Activated T-helper 9 cell treated with anti-CD3 and anti-CD28 coated beads, Interleukin-2, amount 50 U/mL, for 16 hours (primary cell): ENCODE measurements at regions not wholly inside any gene's neighbourhood (a gene's known extent, or its start where the extent isn't known, plus 50 kb on each side); places are given as distances from the start of the nearest gene placed in this dataset.

Experiments
- DNase-seq: peaks from one replicate; pipeline ENCODE4 v3.0.0-alpha.2; 2020; ENCODE audit warnings: low read depth

DNA sequence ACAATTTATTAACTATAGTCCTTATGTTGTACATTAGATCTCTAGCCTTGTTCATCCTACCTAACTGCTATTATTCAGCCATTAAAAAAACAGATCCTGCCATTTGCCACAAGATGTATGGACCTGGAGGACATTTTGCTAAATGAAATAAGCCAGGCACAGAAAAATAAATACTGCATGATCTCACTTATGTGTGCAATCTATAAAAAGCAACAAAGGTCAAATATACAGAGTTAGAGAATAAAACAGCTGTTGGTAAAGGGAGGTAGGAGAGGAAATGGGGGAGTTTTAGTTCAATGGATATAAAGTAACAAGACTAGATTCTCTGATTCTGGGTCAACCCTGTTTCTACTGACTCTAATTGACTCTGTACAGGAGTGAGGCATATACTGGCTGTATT is 103.3 kb upstream of the FAM9C start:
- no peak for DNase-seq

DNA sequence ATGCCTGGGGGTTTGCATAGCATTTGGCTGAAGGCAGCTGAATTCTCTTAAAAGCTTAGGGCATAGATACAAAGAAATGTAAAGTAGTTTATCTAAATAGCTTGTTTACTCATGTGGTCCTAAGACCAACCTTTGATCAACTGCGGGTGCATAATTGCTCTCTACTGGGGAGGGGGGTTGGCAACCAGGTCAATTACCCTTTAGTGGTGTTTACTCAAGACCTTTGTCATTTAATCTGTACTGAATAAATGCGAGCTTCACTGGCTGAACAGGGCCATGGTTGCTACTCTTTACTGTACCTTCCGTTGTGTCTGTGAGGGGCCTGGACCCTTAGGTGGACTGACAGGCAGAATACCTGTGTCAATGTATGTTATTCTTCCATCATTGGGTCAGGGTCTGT is 102.7 kb upstream of the FAM9C start:
- DNase-seq = no peak

DNA sequence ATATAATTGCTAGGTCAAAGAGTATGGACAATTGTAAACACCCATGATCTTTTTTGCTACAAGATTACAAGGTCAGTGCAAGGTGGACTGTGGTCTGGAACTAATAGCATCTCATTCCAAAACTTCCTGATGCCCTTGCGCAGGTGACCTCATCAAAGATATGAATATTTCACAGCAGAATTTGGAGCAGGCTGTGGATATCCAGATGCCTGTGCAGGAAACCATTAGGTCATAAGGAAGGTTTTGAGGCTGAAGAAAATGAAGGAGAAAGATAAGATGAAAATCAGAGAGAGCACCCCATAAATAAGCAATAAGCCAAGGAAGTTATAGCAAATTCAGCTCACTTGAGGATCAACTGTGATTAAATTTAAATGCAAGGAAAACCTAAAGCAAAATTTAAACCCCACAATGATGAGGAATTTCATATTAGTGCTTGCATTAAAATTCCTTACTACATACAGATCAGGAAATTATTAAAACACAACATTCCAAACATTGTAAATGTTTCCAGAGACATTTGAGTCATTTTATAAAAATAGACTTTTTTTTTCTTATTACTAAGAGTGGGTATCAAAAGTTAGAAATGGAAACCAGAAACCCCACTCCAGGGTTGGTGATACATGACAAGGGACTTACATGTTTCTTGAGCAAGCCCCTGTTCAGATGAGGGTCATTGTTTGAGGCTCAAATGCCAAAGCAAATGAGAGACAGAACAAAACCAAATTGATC is 100.7 kb upstream of the FAM9C start:
- no peak for DNase-seq

DNA sequence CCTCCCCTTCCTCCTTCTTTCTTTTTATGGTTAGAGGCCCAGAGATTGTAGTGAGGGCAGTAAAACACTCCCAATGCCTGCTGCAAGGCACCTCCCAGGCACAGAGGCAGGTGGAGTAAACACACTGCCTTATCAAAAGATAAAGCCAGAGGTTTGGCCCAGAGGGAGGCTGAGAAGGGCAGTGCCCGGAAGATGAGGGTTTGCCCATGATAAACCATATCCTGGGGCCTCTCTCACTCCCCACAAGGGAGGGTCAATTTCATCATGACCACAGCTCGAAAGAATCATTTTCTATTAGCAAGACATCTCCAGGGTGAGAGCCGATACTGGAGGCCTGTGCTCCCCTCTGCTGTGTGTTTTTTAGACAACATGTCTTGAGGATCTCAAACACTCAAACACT is 98.5 kb upstream of the FAM9C start:
- DNase-seq = no peak

DNA sequence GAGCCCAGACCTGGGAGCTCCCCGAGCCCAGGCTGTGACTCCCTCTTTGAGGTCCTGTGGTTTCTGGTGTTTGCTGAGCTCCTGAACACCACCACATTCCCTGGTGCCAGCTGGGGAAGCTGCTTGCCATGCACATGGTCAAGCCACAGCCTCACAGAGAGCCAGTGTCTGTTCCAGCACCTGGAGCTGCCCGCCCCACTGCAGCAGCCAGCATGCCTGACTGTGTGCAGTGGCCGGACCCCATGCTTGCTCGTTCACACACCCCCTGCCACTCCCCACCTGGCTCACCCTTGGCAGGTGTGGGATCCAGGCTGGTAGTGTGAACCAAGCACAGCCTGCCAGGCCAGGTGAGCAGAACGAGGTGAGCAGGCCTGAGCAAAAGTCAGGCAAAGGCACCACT is 95.6 kb upstream of the FAM9C start:
- no peak for DNase-seq

DNA sequence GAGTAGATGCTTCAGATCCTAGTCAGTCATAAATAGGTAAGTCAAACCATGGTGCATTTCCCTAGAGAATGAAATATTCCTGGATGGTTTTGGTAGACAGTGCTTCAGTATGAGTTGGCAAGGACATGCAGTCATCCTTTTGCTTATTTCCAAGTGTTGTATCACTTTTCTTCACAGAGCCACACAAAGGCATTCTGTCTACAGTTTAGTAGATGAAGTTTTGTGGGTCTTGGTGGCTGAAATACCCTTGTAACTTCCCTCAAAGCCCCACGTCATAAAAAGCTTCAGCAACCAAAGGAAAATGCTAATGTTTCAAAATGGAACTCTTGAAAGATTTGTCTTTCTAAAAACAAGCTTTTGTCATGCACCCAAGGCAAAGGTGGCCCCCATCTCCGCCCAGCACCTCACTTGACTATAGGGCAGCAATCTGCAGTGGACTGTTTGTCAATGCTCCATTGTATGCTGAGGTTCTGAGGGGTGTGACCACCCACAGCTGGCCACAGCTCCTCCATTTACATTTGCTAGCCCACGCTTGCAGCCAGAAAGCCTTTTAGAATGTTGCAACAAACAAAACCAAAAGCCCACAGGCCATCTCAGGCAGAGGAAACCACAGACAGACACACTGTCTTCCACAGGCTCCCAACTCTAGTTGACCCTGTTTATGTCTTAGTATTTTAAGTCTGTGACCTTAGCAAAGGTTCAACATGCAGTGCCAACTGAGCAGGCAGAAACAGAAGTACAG is 87.1 kb upstream of the FAM9C start:
- DNase-seq = no peak

DNA sequence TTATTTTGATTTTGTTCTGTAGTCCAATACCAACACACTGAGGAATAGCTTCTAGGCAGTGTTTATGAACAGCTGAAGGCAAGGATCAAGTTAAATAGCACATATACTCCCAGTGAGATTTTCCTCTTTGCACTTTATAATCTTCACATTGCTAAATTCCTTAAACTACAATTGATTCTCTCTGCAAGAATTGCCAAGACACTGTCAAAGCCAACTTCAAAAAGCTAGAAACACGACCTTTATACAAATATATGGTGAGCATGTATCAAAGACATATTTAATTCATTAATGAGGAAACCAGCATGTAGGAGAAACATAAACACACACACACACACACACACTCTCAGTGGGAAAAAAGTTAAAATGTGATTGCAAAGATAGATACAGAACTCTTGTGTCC is 86.4 kb upstream of the FAM9C start:
- DNase-seq = no peak

DNA sequence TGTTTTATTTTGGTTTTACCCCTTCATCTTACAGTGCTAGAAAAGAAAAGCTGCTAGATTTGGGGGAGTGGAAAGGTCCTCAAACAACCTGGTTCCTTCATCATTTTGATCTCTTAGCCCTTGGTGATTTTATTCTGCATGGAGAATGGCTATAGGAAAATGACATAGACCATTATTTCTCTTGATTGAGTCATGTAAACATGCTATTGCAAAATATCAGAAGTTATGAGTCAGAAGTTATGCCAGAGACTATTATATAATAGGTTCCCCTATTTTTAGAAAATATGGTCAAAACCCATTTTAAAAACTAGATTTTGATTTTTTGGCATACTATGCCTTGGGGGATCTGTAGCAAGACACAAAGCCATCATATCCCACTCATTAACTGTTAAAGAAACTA is 83.7 kb upstream of the FAM9C start:
- DNase-seq = no peak

DNA sequence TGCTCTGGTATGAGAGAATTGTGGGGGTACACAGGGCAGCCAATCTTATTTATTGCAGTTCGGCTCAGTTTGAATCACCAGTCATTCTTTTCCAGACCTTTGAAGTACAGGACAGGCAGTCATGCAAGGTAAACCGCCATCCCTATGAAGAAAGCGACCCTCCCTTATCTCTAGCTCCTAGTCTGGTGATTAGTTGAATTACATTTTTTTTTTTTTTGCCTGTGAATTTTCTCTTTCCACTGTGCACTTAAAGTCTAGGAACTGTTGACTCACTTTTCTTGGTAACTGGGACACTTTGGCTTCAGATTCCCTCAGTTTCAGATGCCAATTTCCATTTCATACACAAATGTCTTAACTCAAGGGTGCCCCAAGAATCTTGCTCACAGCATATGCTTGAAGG is 82.4 kb upstream of the FAM9C start:
- no peak for DNase-seq

DNA sequence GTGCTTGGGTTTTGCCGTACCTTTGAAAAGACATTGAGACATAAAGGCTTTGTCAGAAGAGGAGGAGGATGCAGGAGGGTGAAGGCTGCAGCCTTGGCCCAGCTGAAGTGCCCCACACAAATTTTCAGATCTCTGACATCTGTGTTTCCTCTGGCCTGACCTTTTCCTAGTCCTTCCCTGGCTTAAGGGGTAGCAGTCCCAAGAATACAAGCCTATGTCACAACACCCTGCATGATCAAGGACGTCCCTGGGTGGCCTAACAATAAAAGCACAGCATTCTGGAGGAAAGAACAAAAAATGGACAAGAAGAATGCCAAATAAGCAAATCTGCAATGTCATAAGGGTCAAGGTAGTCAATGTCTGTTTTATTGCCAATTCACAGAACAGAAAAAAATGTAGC is 80.8 kb upstream of the FAM9C start:
- no peak for DNase-seq

DNA sequence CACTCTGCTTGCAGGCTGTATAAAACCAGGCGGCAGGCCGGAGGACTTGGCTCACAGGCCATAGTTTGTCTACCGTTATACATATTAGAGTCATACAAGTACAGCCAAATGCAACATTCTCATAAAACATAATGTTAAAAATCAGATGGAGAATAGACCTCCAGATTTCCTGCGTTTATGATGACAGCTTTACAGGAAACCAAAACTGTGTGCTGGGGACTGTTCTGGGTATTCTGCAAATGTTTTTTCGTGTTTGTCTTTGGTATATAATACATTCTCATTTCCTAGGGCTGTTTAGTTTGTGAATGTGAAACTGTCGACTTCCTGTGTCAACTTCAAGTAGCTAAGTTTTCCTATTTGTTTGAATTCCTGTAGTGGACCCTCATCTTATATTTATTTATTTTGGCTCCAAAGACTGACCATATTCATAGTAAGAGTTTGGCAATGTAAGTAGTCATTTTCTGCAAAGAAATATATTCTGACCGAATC is 79.5 kb upstream of the FAM9C start:
- DNase-seq = no peak

DNA sequence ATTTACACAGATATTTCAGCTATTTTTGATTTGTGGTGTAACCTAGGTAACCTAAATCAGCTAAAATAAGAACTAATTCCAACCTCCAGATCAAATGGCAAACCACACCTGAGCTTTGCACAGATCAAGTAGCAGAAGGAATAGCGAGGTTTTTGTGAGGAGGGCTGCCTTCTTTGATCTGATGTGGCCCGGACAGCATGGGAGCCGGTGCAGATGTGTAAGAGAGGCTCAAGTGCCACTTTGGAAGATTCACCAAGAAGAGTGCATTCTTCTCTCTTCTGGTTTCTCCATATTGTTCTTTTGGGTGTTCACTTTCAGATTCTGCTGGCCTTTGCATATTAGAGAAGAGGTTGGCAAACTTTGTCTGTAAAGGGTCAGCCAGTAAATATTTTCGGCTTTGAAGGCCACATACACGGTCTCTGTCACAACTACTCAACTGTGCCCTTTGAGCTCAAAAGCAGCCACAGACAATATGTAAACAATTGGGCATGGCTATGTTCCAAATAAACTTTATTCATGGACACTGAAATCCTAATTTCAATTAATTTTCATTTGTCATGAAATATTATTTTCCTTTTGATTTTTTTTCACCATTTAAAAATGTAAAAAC is 78.9 kb upstream of the FAM9C start:
- DNase-seq = no peak

DNA sequence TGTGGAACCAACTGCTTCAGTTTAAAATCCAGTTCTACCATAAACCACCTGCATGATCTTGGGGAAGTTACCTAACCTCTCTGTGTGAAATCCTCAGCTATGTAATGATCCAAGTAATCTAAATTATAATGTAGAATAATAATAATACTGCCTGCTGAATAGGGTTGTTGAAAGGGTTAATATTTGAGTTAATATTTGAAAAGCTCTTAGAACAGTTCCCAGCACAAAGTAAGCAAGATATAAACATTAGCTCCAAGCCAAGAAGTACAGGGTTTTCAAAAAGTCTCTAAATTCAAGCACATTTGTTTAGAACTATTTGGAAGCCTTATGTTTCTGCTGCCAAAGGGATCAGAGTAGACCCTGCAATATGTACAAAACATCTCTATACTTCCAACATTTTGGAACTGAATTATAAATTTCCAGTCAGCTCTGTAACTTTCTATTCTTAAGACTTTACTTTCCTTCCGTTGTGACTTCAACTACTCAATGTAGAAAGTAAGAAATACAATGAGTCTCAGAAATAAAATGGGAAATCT is 76.7 kb upstream of the FAM9C start:
- DNase-seq = no peak

DNA sequence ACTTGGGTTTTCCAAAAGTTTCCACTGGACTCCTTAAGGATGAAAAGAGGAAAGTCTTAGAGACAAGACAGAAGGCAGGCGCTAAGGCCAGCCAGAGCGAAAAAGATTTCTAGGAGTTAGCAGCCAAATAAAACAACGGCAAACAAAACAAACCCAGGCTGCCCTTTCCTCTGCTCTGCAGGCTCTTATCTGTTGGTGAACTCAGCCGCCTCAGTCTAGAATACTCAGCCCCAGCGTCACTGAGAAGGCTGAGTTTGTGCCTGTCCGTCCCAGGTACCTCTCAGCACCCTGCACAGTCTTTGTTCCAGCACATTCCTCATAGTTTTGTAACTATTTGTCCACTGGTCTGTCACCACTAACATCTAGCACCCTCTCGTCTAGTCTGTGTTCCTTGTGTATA is 75.6 kb upstream of the FAM9C start:
- DNase-seq = no peak

DNA sequence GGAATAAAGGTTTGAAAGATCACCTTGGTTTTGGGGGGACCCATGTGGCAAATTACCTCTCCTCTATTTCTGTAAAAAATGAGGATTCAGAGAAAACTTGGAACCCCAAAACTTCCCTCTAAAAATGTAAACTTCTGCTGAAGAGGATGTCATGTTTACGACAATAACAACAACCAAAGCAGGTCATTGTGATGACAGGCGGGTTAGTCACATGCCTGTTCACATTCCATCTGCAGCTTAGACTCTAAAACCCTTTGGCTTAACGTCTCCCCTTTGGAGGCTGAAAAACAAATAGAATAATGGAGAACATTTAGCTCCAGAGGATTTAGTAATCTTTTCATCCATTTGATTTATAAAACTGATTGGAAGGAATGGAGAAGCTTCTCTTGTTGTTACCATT is 75.0 kb upstream of the FAM9C start:
- DNase-seq = no peak

DNA sequence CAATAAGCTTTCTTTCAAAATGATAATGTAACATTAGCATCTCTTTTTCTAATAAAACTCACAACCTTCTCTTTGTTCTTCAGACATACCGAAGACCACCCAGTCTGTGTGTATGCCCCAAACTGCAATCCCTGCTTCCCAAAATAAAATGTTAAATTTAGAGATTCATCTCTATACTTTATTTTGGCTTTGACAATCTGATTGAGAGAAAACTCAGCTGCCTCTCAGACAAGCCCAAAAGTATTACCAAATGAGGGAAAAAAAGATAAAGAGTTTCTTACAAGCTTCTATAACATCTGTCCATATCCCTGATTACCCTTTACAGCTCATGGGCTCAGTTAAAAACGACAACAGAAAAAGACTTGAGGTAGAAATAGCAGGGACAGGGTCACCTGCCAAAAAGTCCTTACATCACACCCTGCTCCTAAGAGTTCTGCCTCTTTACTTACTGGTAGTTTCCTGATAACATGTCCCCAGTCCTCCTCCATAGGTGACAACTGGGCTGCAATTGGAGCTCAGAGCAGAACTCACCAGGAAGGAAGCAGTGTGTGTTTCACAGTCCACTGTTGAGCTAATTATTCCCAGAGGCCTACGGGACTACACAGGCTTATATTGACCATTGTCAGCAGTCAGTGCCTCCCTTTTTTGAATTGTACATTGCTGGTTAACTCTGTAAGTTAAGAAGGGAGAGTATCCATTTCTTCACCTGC is 70.9 kb upstream of the FAM9C start:
- DNase-seq = no peak

DNA sequence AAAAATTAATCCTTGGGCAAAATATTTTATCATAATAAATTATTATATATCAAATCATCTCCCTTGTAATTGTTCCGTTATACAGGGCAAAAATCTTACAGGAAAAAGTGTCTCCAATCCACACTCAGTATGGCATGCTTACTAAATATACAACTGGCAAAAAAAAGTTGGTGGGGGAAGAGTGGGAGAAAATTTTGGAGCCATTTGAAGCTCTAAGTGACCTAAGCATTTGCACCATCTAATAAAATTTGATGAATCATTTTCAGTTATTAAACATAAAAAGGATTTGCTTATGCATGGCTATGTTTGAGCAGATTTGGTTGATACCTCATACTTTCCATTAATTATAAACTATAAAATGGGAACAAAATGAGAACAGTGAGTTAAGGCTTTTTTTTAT is 68.1 kb upstream of the FAM9C start:
- DNase-seq = no peak

DNA sequence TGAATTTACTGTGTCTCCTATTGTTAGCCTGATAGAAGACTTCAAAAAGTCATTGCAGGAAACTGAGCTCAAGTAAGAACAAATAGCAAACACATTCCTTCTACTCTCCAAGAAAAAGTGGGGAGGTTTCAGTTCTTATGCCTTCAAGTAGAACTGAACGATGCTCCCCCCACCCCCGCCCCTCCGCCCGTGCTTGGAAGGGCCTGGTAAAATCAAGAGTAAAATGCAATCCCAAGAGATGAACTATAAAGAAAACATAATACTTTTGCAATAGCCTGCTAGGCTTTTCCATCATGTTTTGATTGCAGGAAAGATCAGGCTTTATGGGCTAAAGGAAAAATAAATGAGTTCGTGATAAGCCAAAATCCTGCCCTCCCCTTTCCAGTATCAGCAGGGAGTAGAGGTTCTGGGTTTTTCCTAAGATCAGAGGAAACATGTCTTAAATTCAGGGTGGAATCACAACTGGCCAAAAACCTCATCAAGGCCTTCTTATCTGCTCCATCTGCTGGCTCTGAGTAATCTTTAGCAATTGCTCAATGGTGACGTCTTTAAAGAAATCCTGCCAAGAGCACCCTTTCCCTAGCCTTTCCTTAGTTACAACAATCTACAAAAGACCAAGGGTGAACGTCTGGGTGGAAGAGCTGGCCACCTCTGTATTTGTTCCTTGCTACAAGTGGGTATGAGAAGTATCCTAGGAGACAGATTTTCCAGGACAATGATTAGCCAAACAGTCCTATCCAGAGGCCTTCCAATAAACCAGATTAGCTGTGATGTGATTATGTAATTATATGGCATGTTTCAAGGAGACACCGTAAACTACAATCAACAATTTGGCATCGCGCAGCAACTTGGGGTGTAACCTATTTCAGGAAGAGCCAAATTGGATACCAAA is 66.3 kb upstream of the FAM9C start:
- no peak for DNase-seq

DNA sequence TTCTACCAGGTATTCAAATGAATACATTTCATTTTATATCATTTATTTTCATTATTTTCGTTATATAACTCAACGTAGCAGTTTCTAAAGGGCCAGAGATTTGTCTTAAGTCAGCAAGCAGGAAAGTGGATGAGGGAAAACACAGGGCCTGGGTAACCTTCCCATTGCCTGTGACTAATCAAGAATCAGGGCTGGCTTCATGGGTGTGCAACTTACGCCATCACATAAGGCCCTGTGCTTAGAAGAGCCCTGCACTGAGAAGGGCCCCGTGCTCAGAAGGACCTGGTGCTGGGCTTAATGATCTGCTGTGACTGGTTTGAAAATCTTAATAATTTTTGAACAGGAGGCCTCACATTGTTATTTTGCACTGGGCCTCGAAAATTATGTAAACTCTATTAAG is 65.4 kb upstream of the FAM9C start:
- no peak for DNase-seq

DNA sequence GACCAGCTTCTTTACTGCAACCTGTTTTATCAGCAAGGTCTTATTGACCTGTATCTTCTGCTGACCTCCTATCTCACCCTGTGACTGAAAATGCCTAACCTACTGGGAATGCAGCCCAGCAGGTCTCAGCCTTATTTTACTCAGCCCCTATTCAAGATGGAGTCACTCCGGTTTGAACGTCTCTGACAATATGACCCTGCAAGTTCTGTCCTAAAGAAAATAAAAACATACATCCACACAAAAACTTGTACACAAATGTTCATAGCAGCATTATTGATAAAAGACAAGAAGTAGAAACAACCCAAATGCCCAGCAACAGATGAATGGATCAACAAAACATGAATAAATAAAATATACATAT is 59.5 kb upstream of the FAM9C start:
- no peak for DNase-seq

DNA sequence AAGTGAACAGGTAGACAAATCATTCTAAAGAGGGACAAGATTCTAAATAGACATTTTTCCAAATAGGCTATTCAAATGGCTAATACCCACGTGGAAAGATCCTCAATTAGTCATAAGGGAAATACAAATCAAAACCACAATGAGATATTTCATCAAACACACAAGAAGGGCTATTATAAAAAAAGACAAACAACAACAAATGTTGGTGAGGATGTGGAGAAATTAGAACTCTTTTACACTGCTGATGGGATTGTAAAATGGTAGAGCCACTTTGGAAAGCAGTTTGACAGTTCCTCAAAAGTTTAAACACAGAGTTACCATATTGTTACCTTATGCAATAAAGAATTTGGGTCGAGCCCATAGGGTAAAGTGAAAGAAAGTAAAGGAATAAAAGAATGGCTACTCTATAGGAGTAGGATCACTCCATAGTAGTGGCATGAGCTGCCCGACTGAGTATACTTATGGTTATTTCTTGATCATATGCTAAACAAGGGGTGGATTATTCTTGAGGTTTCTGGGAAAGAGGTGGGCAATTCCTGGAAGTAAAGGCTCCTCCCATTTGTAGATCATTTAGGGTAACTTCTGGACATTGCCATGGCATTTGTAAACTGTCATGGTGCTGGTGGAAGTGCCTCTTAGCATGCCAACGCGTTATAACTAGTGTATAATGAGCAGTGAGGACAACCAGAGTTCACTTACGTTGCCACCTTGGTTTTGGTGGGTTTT is 58.9 kb upstream of the FAM9C start:
- no peak for DNase-seq
